ENCODE measurements at regions not wholly inside any gene's neighbourhood (a gene's known extent, or its start where the extent isn't known, plus 50 kb on each side); places are given as distances from the start of the nearest gene placed in this dataset.

GRCh38 chr7:41565655-41566054 lies 137.2 kb downstream of the INHBA start:
- no peak for TF ChIP-seq CTCF (conservative IDR thresholded peaks at IDR 0.05; ENCODE audit: low read length)
- no peak for TF ChIP-seq EZH2phosphoT487 (IDR thresholded peaks at IDR 0.05; ENCODE audit: borderline replicate concordance, low read depth, low read length)
